BE2C (cell line): ENCODE measurements at regions not wholly inside any gene's neighbourhood (a gene's known extent, or its start where the extent isn't known, plus 50 kb on each side); places are given as distances from the start of the nearest gene placed in this dataset.

ENCODE experiments used
- DNase-seq: peaks from one replicate; pipeline ENCODE4 v3.0.0-alpha.2; 2020
- H3K27me3 ChIP-seq: fragments of 250-450 bp; sonication (Bioruptor Pico); 2 replicates; pipeline ENCODE4 v1.5.1; 2020; ENCODE audit warnings: mild to moderate bottlenecking
- H3K36me3 ChIP-seq: fragments of 250-450 bp; sonication (Bioruptor Pico); 2 replicates; pipeline ENCODE4 v1.5.1; 2020; ENCODE audit warnings: mild to moderate bottlenecking
- H3K4me1 ChIP-seq: fragments of 250-450 bp; sonication (Bioruptor Pico); 2 replicates; pipeline ENCODE4 v1.5.1; 2020
- H3K4me3 ChIP-seq: 2 replicates; pipeline ENCODE4 v1.5.1; 2011; ENCODE audit warnings: low read depth, low read length
- H3K9me3 ChIP-seq: fragments of 250-450 bp; sonication (Bioruptor Pico); 2 replicates; pipeline ENCODE4 v1.5.1; 2020
- TF ChIP-seq, protein P1 (sequence below): IDR thresholded peaks from 2 replicates; pipeline ENCODE4 v1.5.1; 2012; ENCODE audit warnings: mild to moderate bottlenecking, low read depth, low read length

DNA sequence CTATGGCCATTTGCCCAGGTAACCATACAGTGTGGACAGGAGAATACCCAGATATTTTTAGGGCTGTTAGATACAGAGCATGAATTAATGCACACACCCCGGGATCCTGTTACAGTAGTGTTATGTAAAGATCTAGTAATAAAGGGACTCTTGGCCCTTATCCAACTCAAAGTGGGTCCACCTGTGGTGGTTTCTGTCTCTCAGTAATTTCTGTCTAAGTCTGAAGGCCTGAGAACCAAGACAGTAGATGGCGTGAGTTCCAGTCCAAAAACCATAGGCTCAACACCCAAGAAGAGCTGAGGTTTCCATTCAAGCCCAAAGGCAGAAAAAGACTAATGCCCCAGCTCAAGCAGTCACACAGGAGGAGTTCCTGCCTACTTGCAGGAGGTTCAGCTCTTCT lies 277.7 kb downstream of the ZEB1 start:
- H3K36me3 ChIP-seq, result no peaks in the 10 kb centered on the region
- H3K9me3 ChIP-seq, result no peaks in the 10 kb centered on the region; the same call in 1 of the 2 replicates
- TF ChIP-seq, protein P1, sequence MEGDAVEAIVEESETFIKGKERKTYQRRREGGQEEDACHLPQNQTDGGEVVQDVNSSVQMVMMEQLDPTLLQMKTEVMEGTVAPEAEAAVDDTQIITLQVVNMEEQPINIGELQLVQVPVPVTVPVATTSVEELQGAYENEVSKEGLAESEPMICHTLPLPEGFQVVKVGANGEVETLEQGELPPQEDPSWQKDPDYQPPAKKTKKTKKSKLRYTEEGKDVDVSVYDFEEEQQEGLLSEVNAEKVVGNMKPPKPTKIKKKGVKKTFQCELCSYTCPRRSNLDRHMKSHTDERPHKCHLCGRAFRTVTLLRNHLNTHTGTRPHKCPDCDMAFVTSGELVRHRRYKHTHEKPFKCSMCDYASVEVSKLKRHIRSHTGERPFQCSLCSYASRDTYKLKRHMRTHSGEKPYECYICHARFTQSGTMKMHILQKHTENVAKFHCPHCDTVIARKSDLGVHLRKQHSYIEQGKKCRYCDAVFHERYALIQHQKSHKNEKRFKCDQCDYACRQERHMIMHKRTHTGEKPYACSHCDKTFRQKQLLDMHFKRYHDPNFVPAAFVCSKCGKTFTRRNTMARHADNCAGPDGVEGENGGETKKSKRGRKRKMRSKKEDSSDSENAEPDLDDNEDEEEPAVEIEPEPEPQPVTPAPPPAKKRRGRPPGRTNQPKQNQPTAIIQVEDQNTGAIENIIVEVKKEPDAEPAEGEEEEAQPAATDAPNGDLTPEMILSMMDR, result no peak
- no peak for DNase-seq
- H3K4me1 ChIP-seq, result no peaks in the 10 kb centered on the region
- H3K4me3 ChIP-seq, result no peak overlapping the region
- no peaks in the 10 kb centered on the region for H3K27me3 ChIP-seq

DNA sequence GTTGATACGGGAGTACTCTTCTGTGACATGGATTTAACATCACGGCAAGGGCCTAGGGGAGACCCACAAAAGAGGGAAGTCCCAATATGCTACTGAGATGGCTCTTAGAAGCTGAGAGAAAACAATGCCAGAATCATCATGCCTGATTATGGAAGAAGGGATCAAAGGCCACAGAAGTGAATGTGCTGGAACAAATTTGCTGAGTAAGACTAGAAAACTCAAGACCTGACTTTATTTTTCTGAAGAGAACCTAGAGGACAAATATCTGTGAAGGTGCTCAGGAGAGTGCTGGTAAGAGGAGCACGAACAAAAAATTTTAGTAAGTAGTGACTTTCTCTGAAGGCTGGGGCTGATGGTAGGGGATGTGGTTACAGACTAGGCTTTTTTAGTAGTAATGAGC lies 277.0 kb downstream of the ZEB1 start:
- Histone ChIP-seq H3K9me3 (no peaks in the 10 kb centered on the region; the same call in 1 of the 2 replicates), H3K36me3 (no peaks in the 10 kb centered on the region), H3K4me3 (no peak overlapping the region), H3K27me3 (no peaks in the 10 kb centered on the region), H3K4me1 (no peaks in the 10 kb centered on the region)
- no peak for DNase-seq
- TF ChIP-seq, protein P1, result no peak

DNA sequence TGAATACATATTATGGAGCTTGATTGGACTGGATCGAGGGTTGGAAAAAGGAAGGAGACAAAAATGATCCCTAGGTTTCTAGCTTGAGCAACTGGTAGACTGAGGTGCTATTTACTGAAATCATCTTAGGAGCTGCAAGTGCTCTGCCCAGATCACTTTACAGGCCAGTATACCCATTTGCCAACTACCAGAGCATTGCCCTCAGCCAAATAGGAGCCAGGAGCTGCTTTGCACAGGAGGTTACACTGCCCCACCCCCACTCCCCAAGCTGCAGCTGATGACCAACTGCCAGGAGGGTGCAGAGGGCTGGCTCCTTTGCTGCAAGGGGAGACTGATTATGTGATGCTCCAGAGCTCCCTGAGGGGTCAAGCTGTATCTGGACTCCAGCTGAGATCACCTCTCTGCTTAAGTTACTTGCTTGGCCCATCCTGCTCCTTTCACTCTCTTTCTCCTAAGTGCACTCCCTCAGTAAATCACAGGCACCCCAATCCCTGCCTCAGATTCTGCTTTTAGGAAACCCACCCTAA lies 275.4 kb downstream of the ZEB1 start:
- Histone ChIP-seq H3K4me3 (no peak overlapping the region), H3K9me3 (no peaks in the 10 kb centered on the region; the same call in 1 of the 2 replicates), H3K4me1 (no peaks in the 10 kb centered on the region), H3K27me3 (no peaks in the 10 kb centered on the region), H3K36me3 (no peaks in the 10 kb centered on the region)
- no peak for DNase-seq
- TF ChIP-seq, protein P1, result no peak

DNA sequence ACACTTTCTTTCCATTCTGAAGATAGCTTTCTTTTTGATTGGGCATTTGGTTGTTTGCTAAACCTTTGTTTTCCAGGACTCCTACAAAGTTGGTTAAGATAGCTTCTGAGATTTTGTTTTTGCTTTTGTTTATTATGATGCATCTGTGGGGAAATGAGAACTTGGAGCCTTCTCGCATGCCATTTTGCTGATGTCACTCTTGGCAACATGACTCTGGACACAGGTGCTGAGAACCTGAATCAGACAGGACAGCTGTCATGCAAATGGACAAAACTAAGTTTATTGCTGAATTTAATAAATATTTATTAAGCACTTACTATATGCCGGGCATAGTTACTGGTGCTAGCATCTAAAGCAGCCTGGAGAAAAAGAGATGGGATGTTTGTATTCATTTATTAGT lies 274.1 kb downstream of the ZEB1 start:
- H3K36me3 ChIP-seq, result no peaks in the 10 kb centered on the region

DNA sequence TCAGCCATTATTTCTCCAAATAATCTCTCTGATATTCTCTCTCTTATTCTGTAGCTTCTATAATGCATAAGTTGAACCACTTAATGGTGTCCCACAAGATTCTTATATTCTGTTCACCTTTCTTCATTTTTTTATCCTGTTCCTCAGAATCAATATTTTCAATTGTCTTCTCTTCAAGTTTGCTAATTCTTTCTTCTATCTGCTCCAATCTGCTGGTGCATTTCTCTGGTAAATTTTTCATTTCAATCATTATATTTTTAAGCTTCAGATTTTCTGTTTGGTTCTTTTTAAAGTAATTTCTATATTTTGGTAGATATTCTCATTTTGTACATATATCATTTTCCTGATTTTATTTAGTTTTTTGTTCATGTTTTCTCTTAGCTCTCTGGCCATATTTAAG lies 272.6 kb downstream of the ZEB1 start:
- no peak for DNase-seq
- Histone ChIP-seq H3K27me3 (no peaks in the 10 kb centered on the region), H3K4me3 (no peak overlapping the region), H3K36me3 (no peaks in the 10 kb centered on the region), H3K4me1 (no peaks in the 10 kb centered on the region), H3K9me3 (no peaks in the 10 kb centered on the region; the same call in 1 of the 2 replicates)
- TF ChIP-seq, protein P1, result no peak

More for the DNA sequence above, 274.1 kb downstream of the ZEB1 start:
- no peak overlapping the region for H3K4me3 ChIP-seq
- no peaks in the 10 kb centered on the region for H3K27me3 ChIP-seq
- no peaks in the 10 kb centered on the region for H3K4me1 ChIP-seq
- H3K9me3 ChIP-seq, result no peaks in the 10 kb centered on the region; the same call in 1 of the 2 replicates
- TF ChIP-seq, protein P1, result no peak
- DNase-seq, result no peak

DNA sequence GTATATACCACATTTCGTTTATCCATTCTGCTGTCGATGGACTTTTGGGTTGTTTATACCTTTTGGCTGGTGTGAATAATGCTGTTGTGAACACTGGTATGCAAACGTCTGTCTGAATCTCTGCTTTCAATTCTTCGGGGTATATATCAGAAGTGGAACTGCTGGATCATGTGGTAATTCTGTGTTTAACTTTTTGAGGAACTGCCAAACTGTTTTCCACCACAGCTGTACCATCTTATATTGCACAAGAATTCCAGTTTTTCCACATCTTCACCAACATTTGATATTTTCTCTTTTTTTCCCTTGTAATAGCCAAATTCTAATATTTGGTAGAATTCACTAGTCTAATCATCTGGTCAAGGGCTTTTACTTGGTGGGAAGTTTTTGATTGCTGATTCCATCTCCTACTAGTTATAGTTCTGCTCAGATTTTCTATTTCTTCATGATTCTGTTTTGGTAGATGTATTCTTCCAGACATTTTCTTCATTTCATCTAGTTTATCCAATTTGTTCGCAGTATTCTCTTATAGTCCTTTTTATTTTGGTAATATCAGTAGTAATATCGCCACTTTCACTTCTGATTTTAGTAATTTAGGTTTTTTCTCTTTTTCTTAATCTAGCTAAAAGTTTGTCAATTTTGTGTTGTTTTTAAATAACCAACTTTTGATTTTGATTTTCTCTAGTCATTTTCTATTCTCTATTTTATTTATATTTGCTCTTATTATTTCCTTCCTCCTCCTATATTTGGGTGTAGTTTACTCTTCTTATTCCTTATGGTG lies 271.2 kb downstream of the ZEB1 start:
- H3K4me3 ChIP-seq, result no peak overlapping the region
- no peaks in the 10 kb centered on the region for H3K27me3 ChIP-seq
- DNase-seq, result no peak
- TF ChIP-seq, protein P1, result no peak
- no peaks in the 10 kb centered on the region; the same call in 1 of the 2 replicates for H3K9me3 ChIP-seq
- no peaks in the 10 kb centered on the region for H3K36me3 ChIP-seq
- H3K4me1 ChIP-seq, result no peaks in the 10 kb centered on the region
